ENCODE measurements at regions not wholly inside any gene's neighbourhood (a gene's known extent, or its start where the extent isn't known, plus 50 kb on each side); places are given as distances from the start of the nearest gene placed in this dataset.

GRCh38 chr7:156465186-156465585 lies 175.4 kb upstream of the RNF32 start:
- no peak for TF ChIP-seq CTCF (IDR thresholded peaks at IDR 0.05; ENCODE audit: extremely low read depth, low read depth, low read length)
- Histone ChIP-seq H3K4me1 (ENCODE audit: insufficient read depth, low read length) (no peaks in the 10 kb centered on the region), H3K9me3 (ENCODE audit: low read depth, low read length) (no peaks in the 10 kb centered on the region), H2AFZ (ENCODE audit: low read length) (no peak overlapping the region), H3K4me3 (ENCODE audit: insufficient read depth, low read length) (no peak overlapping the region), H3K36me3 (ENCODE audit: insufficient read depth, low read length) (no peaks in the 10 kb centered on the region), H3K4me2 (ENCODE audit: insufficient read depth, low read length) (no peak overlapping the region), H3K27ac (ENCODE audit: low read depth, low read length) (no peak overlapping the region), H3K79me2 (ENCODE audit: insufficient read depth, low read length) (no peaks in the 10 kb centered on the region), H4K20me1 (ENCODE audit: insufficient read depth, low read length) (no peaks in the 10 kb centered on the region), H3K27me3 (ENCODE audit: insufficient read depth, low read length) (no peaks in the 10 kb centered on the region)
- DNase-seq (ENCODE audit: insufficient read length, low spot score, missing footprints): peak; percentile 11

- H3K4me3 ChIP-seq (ENCODE audit: insufficient read depth, low read length): no peak overlapping the region
- no peak overlapping the region for H3K4me2 ChIP-seq (ENCODE audit: insufficient read depth, low read length)
- H4K20me1 ChIP-seq (ENCODE audit: insufficient read depth, low read length): no peaks in the 10 kb centered on the region
- H2AFZ ChIP-seq (ENCODE audit: low read length): no peak overlapping the region
- no peaks in the 10 kb centered on the region for H3K79me2 ChIP-seq (ENCODE audit: insufficient read depth, low read length)
- H3K27ac ChIP-seq (ENCODE audit: low read depth, low read length): no peak overlapping the region
- DNase-seq (ENCODE audit: insufficient read length, low spot score, missing footprints): no peak
- TF ChIP-seq CTCF (IDR thresholded peaks at IDR 0.05; ENCODE audit: extremely low read depth, low read depth, low read length): no peak
- no peaks in the 10 kb centered on the region for H3K36me3 ChIP-seq (ENCODE audit: insufficient read depth, low read length)
- no peaks in the 10 kb centered on the region for H3K27me3 ChIP-seq (ENCODE audit: insufficient read depth, low read length)
- H3K4me1 ChIP-seq (ENCODE audit: insufficient read depth, low read length): no peaks in the 10 kb centered on the region
- H3K9me3 ChIP-seq (ENCODE audit: low read depth, low read length): no peaks in the 10 kb centered on the region
These were observed 176.2 kb upstream of the RNF32 start for GRCh38 chr7:156464339-156464738.

- no peak overlapping the region for H3K27ac ChIP-seq (ENCODE audit: low read depth, low read length)
- no peaks in the 10 kb centered on the region for H3K4me1 ChIP-seq (ENCODE audit: insufficient read depth, low read length)
- no peaks in the 10 kb centered on the region for H3K36me3 ChIP-seq (ENCODE audit: insufficient read depth, low read length)
- H2AFZ ChIP-seq (ENCODE audit: low read length): no peak overlapping the region
- no peaks in the 10 kb centered on the region for H4K20me1 ChIP-seq (ENCODE audit: insufficient read depth, low read length)
- no peaks in the 10 kb centered on the region for H3K9me3 ChIP-seq (ENCODE audit: low read depth, low read length)
- H3K79me2 ChIP-seq (ENCODE audit: insufficient read depth, low read length): no peaks in the 10 kb centered on the region
- no peak for TF ChIP-seq CTCF (IDR thresholded peaks at IDR 0.05; ENCODE audit: extremely low read depth, low read depth, low read length)
- H3K4me3 ChIP-seq (ENCODE audit: insufficient read depth, low read length): no peak overlapping the region
- no peak overlapping the region for H3K4me2 ChIP-seq (ENCODE audit: insufficient read depth, low read length)
- H3K27me3 ChIP-seq (ENCODE audit: insufficient read depth, low read length): no peaks in the 10 kb centered on the region
- DNase-seq (ENCODE audit: insufficient read length, low spot score, missing footprints): peak; percentile 19
These were observed 177.3 kb upstream of the RNF32 start for GRCh38 chr7:156463280-156463679.

GRCh38 chr7:156461881-156462665 lies 178.5 kb upstream of the RNF32 start:
- Histone ChIP-seq H3K4me3 (ENCODE audit: insufficient read depth, low read length) (no peak overlapping the region), H3K27me3 (ENCODE audit: insufficient read depth, low read length) (no peaks in the 10 kb centered on the region), H3K79me2 (ENCODE audit: insufficient read depth, low read length) (no peaks in the 10 kb centered on the region), H3K27ac (ENCODE audit: low read depth, low read length) (no peak overlapping the region), H3K9me3 (ENCODE audit: low read depth, low read length) (no peaks in the 10 kb centered on the region), H2AFZ (ENCODE audit: low read length) (no peak overlapping the region), H4K20me1 (ENCODE audit: insufficient read depth, low read length) (no peaks in the 10 kb centered on the region), H3K36me3 (ENCODE audit: insufficient read depth, low read length) (no peaks in the 10 kb centered on the region), H3K4me1 (ENCODE audit: insufficient read depth, low read length) (no peaks in the 10 kb centered on the region), H3K4me2 (ENCODE audit: insufficient read depth, low read length) (no peak overlapping the region)
- DNase-seq (ENCODE audit: insufficient read length, low spot score, missing footprints): peak; percentile 73
- TF ChIP-seq CTCF (IDR thresholded peaks at IDR 0.05; ENCODE audit: extremely low read depth, low read depth, low read length): no peak

Data from osteoblast (primary cell).